K562 (cell line): ENCODE measurements at regions not wholly inside any gene's neighbourhood (a gene's known extent, or its start where the extent isn't known, plus 50 kb on each side); places are given as distances from the start of the nearest gene placed in this dataset.

Experiments used
- CBFB ChIP-seq: sonication (generic); formaldehyde crosslinking; IDR thresholded peaks from 2 replicates; pipeline ENCODE4 v1.4.0; 2020; ENCODE audit warnings: mild to moderate bottlenecking, missing genetic modification reagents
- EZH2 ChIP-seq: IDR thresholded peaks from 2 replicates; pipeline ENCODE4 v1.6.1; 2012; ENCODE audit warnings: low read depth, mild to moderate bottlenecking, inconsistent platforms, low read length, borderline replicate concordance
- GABPA ChIP-seq: fragments of 200-800 bp; sonication (Bioruptor generic); conservative IDR thresholded peaks from 2 replicates; pipeline ENCODE4 v1.6.1; 2016; ENCODE audit warnings: low read depth, missing genetic modification characterization, missing compliant biosample characterization
- HEY1 ChIP-seq: fragments of 250-450 bp; sonication (Bioruptor Pico); IDR thresholded peaks from 2 replicates; pipeline ENCODE4 v1.5.0; 2020; ENCODE audit warnings: mild to moderate bottlenecking, moderate library complexity, borderline replicate concordance
- KAT7 ChIP-seq: sonication (generic); formaldehyde crosslinking; IDR thresholded peaks from 2 replicates; pipeline ENCODE4 v1.8.0; 2022; ENCODE audit warnings: missing genetic modification reagents, mild to moderate bottlenecking, borderline replicate concordance
- KAT8 ChIP-seq: fragments of 450-650 bp; IDR thresholded peaks from 2 replicates; pipeline ENCODE4 v1.6.1; 2016; ENCODE audit warnings: low read depth, mild to moderate bottlenecking
- POLR2AphosphoS5 ChIP-seq: IDR thresholded peaks from 2 replicates; pipeline ENCODE4 v1.6.1; 2011; ENCODE audit warnings: mild to moderate bottlenecking, low read depth, low read length, moderate library complexity; ENCODE audit not compliant: control insufficient read depth, insufficient read depth
- ZNF263 ChIP-seq: sonication (generic); formaldehyde crosslinking; IDR thresholded peaks from 2 replicates; pipeline ENCODE4 v1.8.0; 2022; ENCODE audit warnings: mild to moderate bottlenecking, missing genetic modification reagents, borderline replicate concordance
- ZNF274 ChIP-seq: IDR thresholded peaks from 2 replicates; pipeline ENCODE4 v1.6.1; 2011; ENCODE audit warnings: low read depth, mild to moderate bottlenecking, low read length, moderate library complexity, borderline replicate concordance
- TF ChIP-seq, protein P1 (sequence below), 3 experiments: IDR thresholded peaks in 2 of 3; conservative IDR thresholded peaks in 1 of 3; 2 replicates each; pipeline ENCODE4 v1.5.1; 2011 to 2012; ENCODE audit warnings: low read length in 3 of 3, mild to moderate bottlenecking in 3 of 3, control low read depth in 2 of 3, improper control_type of control experiment in 1 of 3, inconsistent platforms in 1 of 3, low read depth in 1 of 3, mixed read lengths in 1 of 3, moderate library complexity in 1 of 3; ENCODE audit not compliant: insufficient read depth in 2 of 3
- TF ChIP-seq, protein P2 (sequence below): fragments of 250-450 bp; sonication (Bioruptor Pico); IDR thresholded peaks from 2 replicates; pipeline ENCODE4 v1.5.0; 2021; ENCODE audit warnings: mild to moderate bottlenecking, borderline replicate concordance

DNA sequence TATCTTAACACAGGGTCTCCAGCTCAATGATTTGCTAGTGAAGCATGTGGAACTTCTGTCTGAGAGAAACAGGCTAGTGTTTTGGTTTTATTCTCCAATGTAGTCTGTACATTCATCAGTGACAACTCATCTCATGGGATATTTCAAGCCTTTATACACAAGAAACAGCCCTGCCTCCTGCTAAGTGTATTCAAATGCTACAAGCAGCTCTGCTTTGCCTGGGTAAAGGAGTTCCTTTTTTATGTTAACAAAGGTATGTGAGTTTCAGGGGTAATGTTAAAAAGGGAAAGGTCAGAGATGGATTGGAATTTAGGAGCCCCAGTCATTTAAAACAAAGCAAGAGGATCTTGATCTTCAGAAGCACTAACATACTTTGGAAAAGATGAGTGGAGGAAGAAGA is 498.7 kb downstream of the ISL1 start:
- TF ChIP-seq, protein P1, sequence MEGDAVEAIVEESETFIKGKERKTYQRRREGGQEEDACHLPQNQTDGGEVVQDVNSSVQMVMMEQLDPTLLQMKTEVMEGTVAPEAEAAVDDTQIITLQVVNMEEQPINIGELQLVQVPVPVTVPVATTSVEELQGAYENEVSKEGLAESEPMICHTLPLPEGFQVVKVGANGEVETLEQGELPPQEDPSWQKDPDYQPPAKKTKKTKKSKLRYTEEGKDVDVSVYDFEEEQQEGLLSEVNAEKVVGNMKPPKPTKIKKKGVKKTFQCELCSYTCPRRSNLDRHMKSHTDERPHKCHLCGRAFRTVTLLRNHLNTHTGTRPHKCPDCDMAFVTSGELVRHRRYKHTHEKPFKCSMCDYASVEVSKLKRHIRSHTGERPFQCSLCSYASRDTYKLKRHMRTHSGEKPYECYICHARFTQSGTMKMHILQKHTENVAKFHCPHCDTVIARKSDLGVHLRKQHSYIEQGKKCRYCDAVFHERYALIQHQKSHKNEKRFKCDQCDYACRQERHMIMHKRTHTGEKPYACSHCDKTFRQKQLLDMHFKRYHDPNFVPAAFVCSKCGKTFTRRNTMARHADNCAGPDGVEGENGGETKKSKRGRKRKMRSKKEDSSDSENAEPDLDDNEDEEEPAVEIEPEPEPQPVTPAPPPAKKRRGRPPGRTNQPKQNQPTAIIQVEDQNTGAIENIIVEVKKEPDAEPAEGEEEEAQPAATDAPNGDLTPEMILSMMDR (IDR thresholded peaks at IDR 0.05 in 2 of 3, conservative IDR thresholded peaks at IDR 0.05 in 1 of 3; ENCODE audit: insufficient read depth in 2 of 3, low read depth in 1 of 3, low read length in 3 of 3): no peak
- TF ChIP-seq CBFB (CRISPR knock-in tag) (no peak), ZNF274 (no peak), ZNF263 (no peak), GABPA (tag) (no peak), KAT8 (no peak), POLR2AphosphoS5 (no peak), EZH2 (no peak), HEY1 (no peak), KAT7 (CRISPR knock-in tag) (no peak)
- TF ChIP-seq, protein P2, sequence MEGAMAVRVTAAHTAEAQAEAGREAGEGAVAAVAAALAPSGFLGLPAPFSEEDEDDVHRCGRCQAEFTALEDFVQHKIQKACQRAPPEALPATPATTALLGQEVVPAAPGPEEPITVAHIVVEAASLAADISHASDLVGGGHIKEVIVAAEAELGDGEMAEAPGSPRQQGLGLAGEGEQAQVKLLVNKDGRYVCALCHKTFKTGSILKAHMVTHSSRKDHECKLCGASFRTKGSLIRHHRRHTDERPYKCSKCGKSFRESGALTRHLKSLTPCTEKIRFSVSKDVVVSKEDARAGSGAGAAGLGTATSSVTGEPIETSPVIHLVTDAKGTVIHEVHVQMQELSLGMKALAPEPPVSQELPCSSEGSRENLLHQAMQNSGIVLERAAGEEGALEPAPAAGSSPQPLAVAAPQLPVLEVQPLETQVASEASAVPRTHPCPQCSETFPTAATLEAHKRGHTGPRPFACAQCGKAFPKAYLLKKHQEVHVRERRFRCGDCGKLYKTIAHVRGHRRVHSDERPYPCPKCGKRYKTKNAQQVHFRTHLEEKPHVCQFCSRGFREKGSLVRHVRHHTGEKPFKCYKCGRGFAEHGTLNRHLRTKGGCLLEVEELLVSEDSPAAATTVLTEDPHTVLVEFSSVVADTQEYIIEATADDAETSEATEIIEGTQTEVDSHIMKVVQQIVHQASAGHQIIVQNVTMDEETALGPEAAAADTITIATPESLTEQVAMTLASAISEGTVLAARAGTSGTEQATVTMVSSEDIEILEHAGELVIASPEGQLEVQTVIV (CRISPR knock-in tag): no peak
